ENCODE measurements at regions not wholly inside any gene's neighbourhood (a gene's known extent, or its start where the extent isn't known, plus 50 kb on each side); places are given as distances from the start of the nearest gene placed in this dataset.

- Mint-ChIP-seq H3K27ac (no peak overlapping the region), H3K36me3 (ENCODE audit: low read depth) (no peaks in the 10 kb centered on the region), H3K27me3 (peaks cover 13% of the 10 kb centered on the region), H3K9me3 (ENCODE audit: low read depth) (no peaks in the 10 kb centered on the region), H3K4me1 (no peaks in the 10 kb centered on the region), H3K4me3 (no peak overlapping the region)
- ChIA-PET POLR2A (no interaction called here), CTCF (no interaction called here)
- ATAC-seq (no peak), DNase-seq (no peak)
- intact Hi-C loops (cut with DNase I, micrococcal nuclease) = no loop called here
Observed at GRCh38 chr5:173537228-173537627, 79.2 kb downstream of the BOD1 start.

GRCh38 chr5:173535976-173536639 is 80.3 kb downstream of the BOD1 start:
- no peaks in the 10 kb centered on the region for H3K4me1 Mint-ChIP-seq
- CTCF ChIA-PET = interaction anchor here (0.7 kb wide), 2 partner anchors 38 to 55 kb away, joined by 3 to 5 read pairs; no protein-coding TSS in a partner anchor
- no peak for ATAC-seq
- DNase-seq = no peak
- no peak overlapping the region for H3K4me3 Mint-ChIP-seq
- intact Hi-C loops (cut with DNase I, micrococcal nuclease) = no loop called here
- no peak overlapping the region for H3K27ac Mint-ChIP-seq
- peaks cover 13% of the 10 kb centered on the region for H3K27me3 Mint-ChIP-seq
- no peaks in the 10 kb centered on the region for H3K9me3 Mint-ChIP-seq (ENCODE audit: low read depth)
- H3K36me3 Mint-ChIP-seq (ENCODE audit: low read depth) = no peaks in the 10 kb centered on the region
- POLR2A ChIA-PET = no interaction called here

GRCh38 chr5:173535166-173535975 is 81.1 kb downstream of the BOD1 start:
- Mint-ChIP-seq H3K36me3 (ENCODE audit: low read depth) (no peaks in the 10 kb centered on the region), H3K4me3 (no peak overlapping the region), H3K9me3 (ENCODE audit: low read depth) (no peaks in the 10 kb centered on the region), H3K27me3 (peaks cover 10% of the 10 kb centered on the region), H3K4me1 (no peaks in the 10 kb centered on the region), H3K27ac (no peak overlapping the region)
- intact Hi-C loops (cut with DNase I, micrococcal nuclease) = no loop called here
- DNase-seq = no peak
- ChIA-PET POLR2A (no interaction called here), CTCF (no interaction called here)
- no peak for ATAC-seq

- Mint-ChIP-seq H3K27ac (no peak overlapping the region), H3K4me3 (no peak overlapping the region), H3K27me3 (peaks cover 8% of the 10 kb centered on the region), H3K36me3 (ENCODE audit: low read depth) (no peaks in the 10 kb centered on the region), H3K9me3 (ENCODE audit: low read depth) (no peaks in the 10 kb centered on the region), H3K4me1 (no peaks in the 10 kb centered on the region)
- DNase-seq (no peak), ATAC-seq (no peak)
- ChIA-PET POLR2A (no interaction called here), CTCF (no interaction called here)
- intact Hi-C loops (cut with DNase I, micrococcal nuclease) = no loop called here
Observed at GRCh38 chr5:173534664-173535063, 81.8 kb downstream of the BOD1 start.

GRCh38 chr5:173534031-173534430 is 82.4 kb downstream of the BOD1 start:
- Mint-ChIP-seq H3K27ac (no peak overlapping the region), H3K36me3 (ENCODE audit: low read depth) (no peaks in the 10 kb centered on the region), H3K4me1 (no peaks in the 10 kb centered on the region), H3K9me3 (ENCODE audit: low read depth) (no peaks in the 10 kb centered on the region), H3K4me3 (no peak overlapping the region), H3K27me3 (peaks cover 11% of the 10 kb centered on the region)
- DNase-seq = no peak
- no peak for ATAC-seq
- ChIA-PET POLR2A (no interaction called here), CTCF (no interaction called here)
- intact Hi-C loops (cut with DNase I, micrococcal nuclease) = no loop called here

- CTCF ChIA-PET = interaction anchor here (0.9 kb wide), 1 partner anchor 40 kb away, joined by 4 read pairs; no protein-coding TSS in a partner anchor
- Mint-ChIP-seq H3K4me3 (no peak overlapping the region), H3K27me3 (peaks cover 11% of the 10 kb centered on the region), H3K36me3 (ENCODE audit: low read depth) (no peaks in the 10 kb centered on the region), H3K9me3 (ENCODE audit: low read depth) (no peaks in the 10 kb centered on the region), H3K4me1 (no peaks in the 10 kb centered on the region), H3K27ac (no peak overlapping the region)
- DNase-seq (no peak), ATAC-seq (no peak)
- POLR2A ChIA-PET = no interaction called here
- intact Hi-C loops (cut with DNase I, micrococcal nuclease) = no loop called here
Observed at GRCh38 chr5:173532689-173533250, 83.7 kb downstream of the BOD1 start.

- Mint-ChIP-seq H3K36me3 (ENCODE audit: low read depth) (no peaks in the 10 kb centered on the region), H3K27ac (no peak overlapping the region), H3K9me3 (ENCODE audit: low read depth) (no peaks in the 10 kb centered on the region), H3K4me3 (no peak overlapping the region), H3K27me3 (peaks cover 8% of the 10 kb centered on the region), H3K4me1 (no peaks in the 10 kb centered on the region)
- ChIA-PET POLR2A (no interaction called here), CTCF (interaction anchor here (0.6 kb wide), 1 partner anchor 81 kb away, joined by 3 read pairs; no protein-coding TSS in a partner anchor)
- DNase-seq = no peak
- no peak for ATAC-seq
- intact Hi-C loops (cut with DNase I, micrococcal nuclease) = no loop called here
Observed at GRCh38 chr5:173531863-173532262, 84.6 kb downstream of the BOD1 start.

GRCh38 chr5:173530547-173530946 is 85.9 kb downstream of the BOD1 start:
- Mint-ChIP-seq H3K27ac (no peak overlapping the region), H3K4me1 (no peaks in the 10 kb centered on the region), H3K4me3 (no peak overlapping the region), H3K9me3 (ENCODE audit: low read depth) (no peaks in the 10 kb centered on the region), H3K36me3 (ENCODE audit: low read depth) (no peaks in the 10 kb centered on the region), H3K27me3 (peaks cover 8% of the 10 kb centered on the region)
- no peak for DNase-seq
- intact Hi-C loops (cut with DNase I, micrococcal nuclease) = no loop called here
- no peak for ATAC-seq
- ChIA-PET CTCF (no interaction called here), POLR2A (no interaction called here)

GRCh38 chr5:173529861-173530260 is 86.6 kb downstream of the BOD1 start:
- ChIA-PET CTCF (no interaction called here), POLR2A (no interaction called here)
- ATAC-seq = no peak
- DNase-seq = no peak
- Mint-ChIP-seq H3K27me3 (peaks cover 7% of the 10 kb centered on the region), H3K9me3 (ENCODE audit: low read depth) (no peaks in the 10 kb centered on the region), H3K27ac (no peak overlapping the region), H3K4me3 (no peak overlapping the region), H3K36me3 (ENCODE audit: low read depth) (no peaks in the 10 kb centered on the region), H3K4me1 (no peaks in the 10 kb centered on the region)
- intact Hi-C loops (cut with DNase I, micrococcal nuclease) = no loop called here

- DNase-seq (no peak), ATAC-seq (no peak)
- intact Hi-C loops (cut with DNase I, micrococcal nuclease) = no loop called here
- H3K27ac Mint-ChIP-seq = no peak overlapping the region
- ChIA-PET CTCF (no interaction called here), POLR2A (no interaction called here)
- H3K9me3 Mint-ChIP-seq (ENCODE audit: low read depth) = no peaks in the 10 kb centered on the region
- no peaks in the 10 kb centered on the region for H3K4me1 Mint-ChIP-seq
- peaks cover 8% of the 10 kb centered on the region for H3K27me3 Mint-ChIP-seq
- no peak overlapping the region for H3K4me3 Mint-ChIP-seq
- no peaks in the 10 kb centered on the region for H3K36me3 Mint-ChIP-seq (ENCODE audit: low read depth)
Observed at GRCh38 chr5:173527671-173528070, 88.8 kb downstream of the BOD1 start.

GRCh38 chr5:173524136-173524535 is 92.3 kb downstream of the BOD1 start:
- POLR2A ChIA-PET = no interaction called here
- no peaks in the 10 kb centered on the region for H3K4me1 Mint-ChIP-seq

GRCh38 chr5:173523388-173523787 is 93.1 kb downstream of the BOD1 start:
- peaks cover 5% of the 10 kb centered on the region for H3K9me3 Mint-ChIP-seq (ENCODE audit: low read depth)
- intact Hi-C loops (cut with DNase I, micrococcal nuclease) = no loop called here
- H3K4me1 Mint-ChIP-seq = no peaks in the 10 kb centered on the region
- ChIA-PET POLR2A (no interaction called here), CTCF (no interaction called here)
- no peak overlapping the region for H3K27ac Mint-ChIP-seq
- H3K4me3 Mint-ChIP-seq = no peak overlapping the region
- no peaks in the 10 kb centered on the region for H3K36me3 Mint-ChIP-seq (ENCODE audit: low read depth)
- ATAC-seq (no peak), DNase-seq (no peak)
- H3K27me3 Mint-ChIP-seq = peaks cover 9% of the 10 kb centered on the region

More at GRCh38 chr5:173524136-173524535, 92.3 kb downstream of the BOD1 start:
- Mint-ChIP-seq H3K27me3 (peaks cover 8% of the 10 kb centered on the region), H3K36me3 (ENCODE audit: low read depth) (no peaks in the 10 kb centered on the region), H3K9me3 (ENCODE audit: low read depth) (peaks cover 5% of the 10 kb centered on the region), H3K27ac (no peak overlapping the region), H3K4me3 (no peak overlapping the region)
- no peak for DNase-seq
- ATAC-seq = no peak
- CTCF ChIA-PET = no interaction called here
- intact Hi-C loops (cut with DNase I, micrococcal nuclease) = no loop called here
